ENCODE measurements at regions not wholly inside any gene's neighbourhood (a gene's known extent, or its start where the extent isn't known, plus 50 kb on each side); places are given as distances from the start of the nearest gene placed in this dataset.

DNA sequence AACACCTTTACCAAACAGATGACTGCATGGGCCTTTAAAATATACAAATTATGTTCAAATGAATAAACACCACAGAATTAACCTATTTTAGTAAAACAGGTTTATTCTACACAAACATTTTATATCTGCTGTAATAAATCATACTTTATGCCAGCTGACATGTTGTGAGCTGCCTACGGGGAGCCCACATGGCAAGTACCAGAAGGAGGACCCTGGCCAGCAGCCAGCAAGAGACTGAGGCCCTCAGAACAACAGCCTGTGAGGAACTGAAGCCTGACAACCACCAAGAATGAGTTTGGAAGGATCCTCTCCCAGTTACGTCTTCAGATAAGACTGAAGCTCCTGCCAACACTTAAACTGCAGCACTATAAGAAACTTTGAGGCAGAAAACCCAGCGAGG lies 377.0 kb downstream of the PDGFC start:
- TF ChIP-seq, protein P1, sequence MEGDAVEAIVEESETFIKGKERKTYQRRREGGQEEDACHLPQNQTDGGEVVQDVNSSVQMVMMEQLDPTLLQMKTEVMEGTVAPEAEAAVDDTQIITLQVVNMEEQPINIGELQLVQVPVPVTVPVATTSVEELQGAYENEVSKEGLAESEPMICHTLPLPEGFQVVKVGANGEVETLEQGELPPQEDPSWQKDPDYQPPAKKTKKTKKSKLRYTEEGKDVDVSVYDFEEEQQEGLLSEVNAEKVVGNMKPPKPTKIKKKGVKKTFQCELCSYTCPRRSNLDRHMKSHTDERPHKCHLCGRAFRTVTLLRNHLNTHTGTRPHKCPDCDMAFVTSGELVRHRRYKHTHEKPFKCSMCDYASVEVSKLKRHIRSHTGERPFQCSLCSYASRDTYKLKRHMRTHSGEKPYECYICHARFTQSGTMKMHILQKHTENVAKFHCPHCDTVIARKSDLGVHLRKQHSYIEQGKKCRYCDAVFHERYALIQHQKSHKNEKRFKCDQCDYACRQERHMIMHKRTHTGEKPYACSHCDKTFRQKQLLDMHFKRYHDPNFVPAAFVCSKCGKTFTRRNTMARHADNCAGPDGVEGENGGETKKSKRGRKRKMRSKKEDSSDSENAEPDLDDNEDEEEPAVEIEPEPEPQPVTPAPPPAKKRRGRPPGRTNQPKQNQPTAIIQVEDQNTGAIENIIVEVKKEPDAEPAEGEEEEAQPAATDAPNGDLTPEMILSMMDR (IDR thresholded peaks at IDR 0.05; ENCODE audit: insufficient read depth, low read length, poor library complexity, severe bottlenecking) = no peak
- no peak for TF ChIP-seq EZH2phosphoT487 (conservative IDR thresholded peaks at IDR 0.05; ENCODE audit: low read length)
- Histone ChIP-seq H3K4me2 (ENCODE audit: low read depth, low read length, poor library complexity, severe bottlenecking) (no peak overlapping the region), H3K79me2 (ENCODE audit: insufficient read depth, low read length) (no peaks in the 10 kb centered on the region), H3K9ac (ENCODE audit: low read length) (no peak overlapping the region), H3K9me2 (replicated peaks; ENCODE audit: insufficient read depth, low read length) (no peaks in the 10 kb centered on the region), H4K20me1 (ENCODE audit: low read depth, low read length) (no peaks in the 10 kb centered on the region), H3K4me3 (ENCODE audit: insufficient read depth, low read length, poor library complexity, severe bottlenecking) (no peak overlapping the region), H3K27ac (ENCODE audit: low read depth, low read length) (no peak overlapping the region), H3K36me3 (ENCODE audit: low read length) (no peaks in the 10 kb centered on the region), H3K27me3 (ENCODE audit: low read length) (no peaks in the 10 kb centered on the region), H2AFZ (ENCODE audit: low read depth, low read length, severe bottlenecking) (no peak overlapping the region), H3K9me3 (ENCODE audit: insufficient read depth, low read length) (no peaks in the 10 kb centered on the region), H3F3A (ENCODE audit: insufficient read depth) (no peaks in the 10 kb centered on the region)

GRCh38 chr4:156593464-156593863 lies 378.1 kb downstream of the PDGFC start:
- Histone ChIP-seq H3K9ac (ENCODE audit: low read length) (no peak overlapping the region), H3K27ac (ENCODE audit: low read depth, low read length) (no peak overlapping the region), H3K9me2 (replicated peaks; ENCODE audit: insufficient read depth, low read length) (no peaks in the 10 kb centered on the region), H3K4me2 (ENCODE audit: low read depth, low read length, poor library complexity, severe bottlenecking) (no peak overlapping the region), H2AFZ (ENCODE audit: low read depth, low read length, severe bottlenecking) (no peak overlapping the region), H4K20me1 (ENCODE audit: low read depth, low read length) (no peaks in the 10 kb centered on the region), H3K36me3 (ENCODE audit: low read length) (no peaks in the 10 kb centered on the region), H3K4me3 (ENCODE audit: insufficient read depth, low read length, poor library complexity, severe bottlenecking) (no peak overlapping the region), H3K27me3 (ENCODE audit: low read length) (no peaks in the 10 kb centered on the region), H3K79me2 (ENCODE audit: insufficient read depth, low read length) (no peaks in the 10 kb centered on the region), H3F3A (ENCODE audit: insufficient read depth) (no peaks in the 10 kb centered on the region), H3K9me3 (ENCODE audit: insufficient read depth, low read length) (no peaks in the 10 kb centered on the region)
- TF ChIP-seq, protein P1 (IDR thresholded peaks at IDR 0.05; ENCODE audit: insufficient read depth, low read length, poor library complexity, severe bottlenecking) = no peak
- TF ChIP-seq EZH2phosphoT487 (conservative IDR thresholded peaks at IDR 0.05; ENCODE audit: low read length) = no peak

DNA sequence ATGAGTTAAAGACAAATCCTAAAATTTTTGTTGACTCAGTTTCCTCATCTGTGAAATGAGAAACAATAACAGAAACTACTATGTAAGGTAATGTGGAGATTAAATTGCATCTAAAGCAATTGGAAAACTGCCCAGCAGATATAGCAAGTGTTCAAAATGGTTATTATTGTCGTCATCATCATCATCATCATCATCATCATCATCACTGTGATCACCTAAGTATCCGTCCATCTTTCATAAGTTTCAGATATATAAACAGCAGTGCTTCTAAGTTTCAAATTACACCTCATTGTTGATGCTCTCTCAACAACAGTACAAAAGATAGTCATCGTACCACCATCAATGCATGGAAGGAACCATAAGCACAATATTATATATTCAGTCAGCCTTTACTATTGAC lies 379.9 kb downstream of the PDGFC start:
- no peaks in the 10 kb centered on the region for H3K9me2 ChIP-seq (replicated peaks; ENCODE audit: insufficient read depth, low read length)
- TF ChIP-seq, protein P1 (IDR thresholded peaks at IDR 0.05; ENCODE audit: insufficient read depth, low read length, poor library complexity, severe bottlenecking) = no peak
- no peaks in the 10 kb centered on the region for H3K79me2 ChIP-seq (ENCODE audit: insufficient read depth, low read length)
- no peak overlapping the region for H2AFZ ChIP-seq (ENCODE audit: low read depth, low read length, severe bottlenecking)
- H3K9ac ChIP-seq (ENCODE audit: low read length) = no peak overlapping the region
- no peak overlapping the region for H3K4me3 ChIP-seq (ENCODE audit: insufficient read depth, low read length, poor library complexity, severe bottlenecking)
- no peaks in the 10 kb centered on the region for H4K20me1 ChIP-seq (ENCODE audit: low read depth, low read length)
- H3K36me3 ChIP-seq (ENCODE audit: low read length) = no peaks in the 10 kb centered on the region
- no peak overlapping the region for H3K4me2 ChIP-seq (ENCODE audit: low read depth, low read length, poor library complexity, severe bottlenecking)
- H3K9me3 ChIP-seq (ENCODE audit: insufficient read depth, low read length) = no peaks in the 10 kb centered on the region
- H3F3A ChIP-seq (ENCODE audit: insufficient read depth) = no peaks in the 10 kb centered on the region
- H3K27me3 ChIP-seq (ENCODE audit: low read length) = no peaks in the 10 kb centered on the region
- no peak overlapping the region for H3K27ac ChIP-seq (ENCODE audit: low read depth, low read length)

- Histone ChIP-seq H3K9ac (ENCODE audit: low read length) (no peak overlapping the region), H3K4me2 (ENCODE audit: low read depth, low read length, poor library complexity, severe bottlenecking) (no peak overlapping the region), H3F3A (ENCODE audit: insufficient read depth) (no peaks in the 10 kb centered on the region), H3K9me2 (replicated peaks; ENCODE audit: insufficient read depth, low read length) (no peaks in the 10 kb centered on the region), H2AFZ (ENCODE audit: low read depth, low read length, severe bottlenecking) (no peak overlapping the region), H3K36me3 (ENCODE audit: low read length) (no peaks in the 10 kb centered on the region), H3K27me3 (ENCODE audit: low read length) (no peaks in the 10 kb centered on the region), H3K9me3 (ENCODE audit: insufficient read depth, low read length) (no peaks in the 10 kb centered on the region), H3K79me2 (ENCODE audit: insufficient read depth, low read length) (no peaks in the 10 kb centered on the region), H4K20me1 (ENCODE audit: low read depth, low read length) (no peaks in the 10 kb centered on the region), H3K27ac (ENCODE audit: low read depth, low read length) (no peak overlapping the region), H3K4me3 (ENCODE audit: insufficient read depth, low read length, poor library complexity, severe bottlenecking) (no peak overlapping the region)
- TF ChIP-seq, protein P1 (IDR thresholded peaks at IDR 0.05; ENCODE audit: insufficient read depth, low read length, poor library complexity, severe bottlenecking) = no peak
- TF ChIP-seq EZH2phosphoT487 (conservative IDR thresholded peaks at IDR 0.05; ENCODE audit: low read length) = no peak
Measured at GRCh38 chr4:156584100-156584499, 387.5 kb downstream of the PDGFC start.
